ENCODE measurements at regions not wholly inside any gene's neighbourhood (a gene's known extent, or its start where the extent isn't known, plus 50 kb on each side); places are given as distances from the start of the nearest gene placed in this dataset.

DNA sequence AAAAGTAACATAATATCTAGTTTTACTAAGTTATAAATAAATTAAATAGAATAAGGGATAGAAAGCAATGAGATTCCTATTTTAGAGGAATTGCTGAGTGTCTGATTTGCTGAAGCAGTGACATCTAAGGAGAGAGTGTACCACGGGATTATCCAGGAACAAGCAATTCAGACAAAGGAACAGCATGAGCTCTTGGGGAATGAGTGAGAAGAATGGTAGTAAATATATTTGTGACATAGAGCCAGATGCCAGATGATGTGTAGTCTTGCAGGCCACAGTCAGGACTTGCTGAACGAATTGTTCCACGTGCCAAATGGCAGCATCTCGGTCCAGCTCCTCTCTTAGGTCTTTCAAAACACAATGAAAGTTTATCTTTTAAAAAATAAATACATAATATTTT, 339.2 kb downstream of the TENT5A start:
- Mint-ChIP-seq H3K9me3 (peaks cover 1% of the 10 kb centered on the region), H3K27ac (no peak overlapping the region), H3K4me1 (ENCODE audit: low read depth) (no peaks in the 10 kb centered on the region), H3K36me3 (ENCODE audit: low read depth) (no peaks in the 10 kb centered on the region), H3K27me3 (no peaks in the 10 kb centered on the region), H3K4me3 (no peak overlapping the region)
- intact Hi-C loops (cut with micrococcal nuclease) = no loop called here
- no peak for ATAC-seq
- no peak for DNase-seq
- ChIA-PET CTCF (no interaction called here), POLR2A (no interaction called here)
- TF ChIP-seq, protein P1, sequence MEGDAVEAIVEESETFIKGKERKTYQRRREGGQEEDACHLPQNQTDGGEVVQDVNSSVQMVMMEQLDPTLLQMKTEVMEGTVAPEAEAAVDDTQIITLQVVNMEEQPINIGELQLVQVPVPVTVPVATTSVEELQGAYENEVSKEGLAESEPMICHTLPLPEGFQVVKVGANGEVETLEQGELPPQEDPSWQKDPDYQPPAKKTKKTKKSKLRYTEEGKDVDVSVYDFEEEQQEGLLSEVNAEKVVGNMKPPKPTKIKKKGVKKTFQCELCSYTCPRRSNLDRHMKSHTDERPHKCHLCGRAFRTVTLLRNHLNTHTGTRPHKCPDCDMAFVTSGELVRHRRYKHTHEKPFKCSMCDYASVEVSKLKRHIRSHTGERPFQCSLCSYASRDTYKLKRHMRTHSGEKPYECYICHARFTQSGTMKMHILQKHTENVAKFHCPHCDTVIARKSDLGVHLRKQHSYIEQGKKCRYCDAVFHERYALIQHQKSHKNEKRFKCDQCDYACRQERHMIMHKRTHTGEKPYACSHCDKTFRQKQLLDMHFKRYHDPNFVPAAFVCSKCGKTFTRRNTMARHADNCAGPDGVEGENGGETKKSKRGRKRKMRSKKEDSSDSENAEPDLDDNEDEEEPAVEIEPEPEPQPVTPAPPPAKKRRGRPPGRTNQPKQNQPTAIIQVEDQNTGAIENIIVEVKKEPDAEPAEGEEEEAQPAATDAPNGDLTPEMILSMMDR (IDR thresholded peaks at IDR 0.05) = no peak

DNA sequence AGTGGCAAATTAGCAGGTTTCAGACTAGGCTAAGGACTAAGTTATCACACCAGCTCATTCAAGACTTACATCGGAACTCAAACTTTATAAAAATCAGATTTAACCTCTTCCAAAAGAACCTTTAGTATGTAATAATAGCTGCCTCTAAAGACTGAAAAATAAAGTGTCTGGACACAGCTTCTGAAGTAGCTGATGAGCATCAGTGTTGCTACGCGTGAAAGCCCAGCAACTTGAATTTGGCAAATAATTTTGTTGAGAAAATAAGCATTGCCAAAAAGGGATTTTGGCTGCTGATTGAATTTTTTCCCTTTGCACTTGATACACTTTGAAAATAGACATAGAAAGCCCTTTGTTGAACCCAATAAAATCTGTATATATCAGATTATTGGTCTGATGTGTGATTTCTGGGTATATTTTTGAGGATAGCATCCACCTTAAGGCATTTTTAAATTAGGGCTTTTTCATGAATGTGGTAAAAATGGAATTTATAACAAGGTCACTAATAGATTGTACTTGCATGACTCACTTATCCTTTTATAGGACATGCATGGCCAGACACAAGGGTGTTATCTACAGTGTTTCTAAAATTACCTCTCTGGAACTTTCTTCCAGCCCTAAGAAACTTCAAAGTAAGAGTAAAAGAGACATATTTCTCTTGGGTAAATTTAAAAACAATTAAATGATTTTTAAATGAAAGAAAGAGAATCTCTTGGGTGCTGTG, 350.4 kb downstream of the TENT5A start:
- H3K4me1 Mint-ChIP-seq (ENCODE audit: low read depth) = no peaks in the 10 kb centered on the region
- H3K36me3 Mint-ChIP-seq (ENCODE audit: low read depth) = no peaks in the 10 kb centered on the region
- DNase-seq (no peak), ATAC-seq (no peak)
- H3K9me3 Mint-ChIP-seq = peaks cover 1% of the 10 kb centered on the region
- H3K27ac Mint-ChIP-seq = no peak overlapping the region
- TF ChIP-seq, protein P1 (IDR thresholded peaks at IDR 0.05) = no peak
- intact Hi-C loops (cut with micrococcal nuclease) = no loop called here
- H3K27me3 Mint-ChIP-seq = no peaks in the 10 kb centered on the region
- no peak overlapping the region for H3K4me3 Mint-ChIP-seq
- ChIA-PET CTCF (interaction anchor here (0.7 kb wide), 1 partner anchor 994 kb away, joined by 3 read pairs; no protein-coding TSS in a partner anchor), POLR2A (no interaction called here)

DNA sequence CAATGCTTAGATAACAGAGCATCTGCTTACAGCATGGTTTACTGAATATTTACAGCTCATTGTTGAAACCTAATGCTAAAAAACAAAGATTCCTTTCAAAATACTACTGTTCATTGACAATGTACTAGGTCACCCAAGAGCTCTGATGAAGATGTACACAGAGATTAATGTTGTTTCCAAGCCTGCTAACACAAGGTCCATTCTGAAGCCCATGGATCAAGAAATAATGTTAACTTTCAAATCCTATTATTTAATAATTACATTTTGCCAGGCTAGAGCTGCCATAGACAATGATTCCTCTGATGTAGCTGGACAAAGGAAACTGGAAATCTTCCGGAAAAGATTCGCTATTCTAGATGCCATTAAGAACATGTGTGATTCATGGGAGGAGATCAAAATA, 355.6 kb downstream of the TENT5A start:
- POLR2A ChIA-PET = no interaction called here
- no peaks in the 10 kb centered on the region for H3K4me1 Mint-ChIP-seq (ENCODE audit: low read depth)
- CTCF ChIA-PET = no interaction called here
- intact Hi-C loops (cut with micrococcal nuclease) = no loop called here
- peaks cover 8% of the 10 kb centered on the region for H3K9me3 Mint-ChIP-seq
- H3K4me3 Mint-ChIP-seq = no peak overlapping the region
- TF ChIP-seq, protein P1 (IDR thresholded peaks at IDR 0.05) = no peak
- no peak for DNase-seq
- H3K27ac Mint-ChIP-seq = no peak overlapping the region
- no peaks in the 10 kb centered on the region for H3K36me3 Mint-ChIP-seq (ENCODE audit: low read depth)
- H3K27me3 Mint-ChIP-seq = no peaks in the 10 kb centered on the region
- no peak for ATAC-seq

DNA sequence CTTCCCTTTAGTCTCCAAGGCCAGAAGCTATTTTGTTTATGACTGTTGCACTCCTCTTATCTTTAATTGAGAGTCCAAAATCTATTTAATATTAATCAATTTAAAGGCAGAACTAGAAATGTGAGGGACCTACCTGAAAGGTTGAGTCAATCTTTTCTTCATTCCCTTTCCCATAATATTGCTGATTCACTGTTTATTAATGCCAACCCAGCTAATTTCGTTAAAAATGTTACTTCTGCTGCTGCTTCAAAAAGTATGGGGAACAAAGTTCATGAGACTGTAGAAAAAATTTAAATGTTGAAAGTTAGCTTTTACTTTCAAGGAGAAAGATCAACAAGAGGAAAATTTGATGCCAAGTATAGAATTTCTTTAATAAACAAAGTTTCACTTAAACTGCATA, 365.3 kb downstream of the TENT5A start:
- DNase-seq (no peak), ATAC-seq (no peak)
- POLR2A ChIA-PET = no interaction called here
- no peaks in the 10 kb centered on the region for H3K4me1 Mint-ChIP-seq (ENCODE audit: low read depth)
- TF ChIP-seq, protein P1 (IDR thresholded peaks at IDR 0.05) = no peak
- CTCF ChIA-PET = no interaction called here
- H3K36me3 Mint-ChIP-seq (ENCODE audit: low read depth) = no peaks in the 10 kb centered on the region
- H3K27ac Mint-ChIP-seq = no peak overlapping the region
- H3K4me3 Mint-ChIP-seq = no peak overlapping the region
- no peaks in the 10 kb centered on the region for H3K27me3 Mint-ChIP-seq
- H3K9me3 Mint-ChIP-seq = peaks cover 5% of the 10 kb centered on the region
- intact Hi-C loops (cut with micrococcal nuclease) = no loop called here

DNA sequence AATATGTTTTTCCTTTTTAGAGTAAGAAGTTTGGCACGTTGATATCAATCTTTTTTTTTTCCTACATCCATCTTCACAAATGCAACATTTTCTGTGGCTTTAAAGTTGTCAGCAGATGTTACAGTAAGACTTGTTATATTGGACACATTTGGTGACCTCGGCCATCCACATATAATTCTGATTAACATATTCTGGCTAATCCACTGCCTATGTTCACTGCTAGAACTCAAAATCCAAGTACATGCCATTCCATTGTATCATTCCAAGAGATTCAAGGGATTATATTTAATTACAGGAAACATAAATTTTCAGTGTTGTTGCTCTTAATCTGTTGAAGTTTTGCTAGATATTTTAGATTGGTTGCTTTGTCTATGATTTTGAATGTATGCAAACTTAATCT, 367.6 kb downstream of the TENT5A start:
- ATAC-seq (no peak), DNase-seq (no peak)
- Mint-ChIP-seq H3K27ac (no peak overlapping the region), H3K4me1 (ENCODE audit: low read depth) (no peaks in the 10 kb centered on the region), H3K27me3 (no peaks in the 10 kb centered on the region), H3K4me3 (no peak overlapping the region), H3K9me3 (peaks cover 5% of the 10 kb centered on the region), H3K36me3 (ENCODE audit: low read depth) (no peaks in the 10 kb centered on the region)
- CTCF ChIA-PET = no interaction called here
- POLR2A ChIA-PET = no interaction called here
- TF ChIP-seq, protein P1 (IDR thresholded peaks at IDR 0.05) = no peak
- intact Hi-C loops (cut with micrococcal nuclease) = no loop called here

All from activated CD8-positive, alpha-beta T cell treated with anti-CD3 and anti-CD28 coated beads for 36 hours (primary cell).